ENCODE measurements at regions not wholly inside any gene's neighbourhood (a gene's known extent, or its start where the extent isn't known, plus 50 kb on each side); places are given as distances from the start of the nearest gene placed in this dataset.
"Not testable (repeated sequence)": the region's sequence is repeated elsewhere in the genome, so short reads cannot be mapped to it uniquely, and the experiment has no call there.

- not testable (repeated sequence) for TF ChIP-seq CTCF (conservative IDR thresholded peaks at IDR 0.05; ENCODE audit: low read depth in 2 of 2); CREB1 (CRISPR knock-in tag; IDR thresholded peaks at IDR 0.05; ENCODE audit: low read depth); POLR2AphosphoS5 (IDR thresholded peaks at IDR 0.05; ENCODE audit: low read depth); EZH2 (IDR thresholded peaks at IDR 0.05; ENCODE audit: low read depth, unreplicated experiment); JUNB (IDR thresholded peaks at IDR 0.05; ENCODE audit: unreplicated experiment); EZH2phosphoT487 (IDR thresholded peaks at IDR 0.05; ENCODE audit: unreplicated experiment)
- TF ChIP-seq, protein P1, sequence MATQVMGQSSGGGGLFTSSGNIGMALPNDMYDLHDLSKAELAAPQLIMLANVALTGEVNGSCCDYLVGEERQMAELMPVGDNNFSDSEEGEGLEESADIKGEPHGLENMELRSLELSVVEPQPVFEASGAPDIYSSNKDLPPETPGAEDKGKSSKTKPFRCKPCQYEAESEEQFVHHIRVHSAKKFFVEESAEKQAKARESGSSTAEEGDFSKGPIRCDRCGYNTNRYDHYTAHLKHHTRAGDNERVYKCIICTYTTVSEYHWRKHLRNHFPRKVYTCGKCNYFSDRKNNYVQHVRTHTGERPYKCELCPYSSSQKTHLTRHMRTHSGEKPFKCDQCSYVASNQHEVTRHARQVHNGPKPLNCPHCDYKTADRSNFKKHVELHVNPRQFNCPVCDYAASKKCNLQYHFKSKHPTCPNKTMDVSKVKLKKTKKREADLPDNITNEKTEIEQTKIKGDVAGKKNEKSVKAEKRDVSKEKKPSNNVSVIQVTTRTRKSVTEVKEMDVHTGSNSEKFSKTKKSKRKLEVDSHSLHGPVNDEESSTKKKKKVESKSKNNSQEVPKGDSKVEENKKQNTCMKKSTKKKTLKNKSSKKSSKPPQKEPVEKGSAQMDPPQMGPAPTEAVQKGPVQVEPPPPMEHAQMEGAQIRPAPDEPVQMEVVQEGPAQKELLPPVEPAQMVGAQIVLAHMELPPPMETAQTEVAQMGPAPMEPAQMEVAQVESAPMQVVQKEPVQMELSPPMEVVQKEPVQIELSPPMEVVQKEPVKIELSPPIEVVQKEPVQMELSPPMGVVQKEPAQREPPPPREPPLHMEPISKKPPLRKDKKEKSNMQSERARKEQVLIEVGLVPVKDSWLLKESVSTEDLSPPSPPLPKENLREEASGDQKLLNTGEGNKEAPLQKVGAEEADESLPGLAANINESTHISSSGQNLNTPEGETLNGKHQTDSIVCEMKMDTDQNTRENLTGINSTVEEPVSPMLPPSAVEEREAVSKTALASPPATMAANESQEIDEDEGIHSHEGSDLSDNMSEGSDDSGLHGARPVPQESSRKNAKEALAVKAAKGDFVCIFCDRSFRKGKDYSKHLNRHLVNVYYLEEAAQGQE (IDR thresholded peaks at IDR 0.05; ENCODE audit: unreplicated experiment), result not testable (repeated sequence)
Observed at GRCh38 chr13:38221120-38221519, 128.5 kb upstream of the UFM1 start.
